IgD-negative memory B cell (primary cell): ENCODE measurements at regions not wholly inside any gene's neighbourhood (a gene's known extent, or its start where the extent isn't known, plus 50 kb on each side); places are given as distances from the start of the nearest gene placed in this dataset.
A peak's percentile ranks its signal among the peaks of the same experiment; 100 is the strongest.
"Not testable (repeated sequence)": the region's sequence is repeated elsewhere in the genome, so short reads cannot be mapped to it uniquely, and the experiment has no call there.

Source experiments
- H3K27ac Mint-ChIP-seq, 3 donors: one replicate each; pipeline ENCODE4 v1.8.0; 2020 to 2022; ENCODE audit warnings: mild to moderate bottlenecking in 3 of 3, mixed read lengths in 3 of 3, moderate library complexity in 1 of 3
- H3K27me3 Mint-ChIP-seq: one replicate; pipeline ENCODE4 v1.8.0; 2021; ENCODE audit warnings: mixed read lengths
- H3K36me3 Mint-ChIP-seq: one replicate; pipeline ENCODE4 v1.8.0; 2020; ENCODE audit warnings: mild to moderate bottlenecking, mixed read lengths
- H3K4me1 Mint-ChIP-seq, 3 donors: one replicate each; pipeline ENCODE4 v1.8.0; 2020 to 2022; ENCODE audit warnings: mixed read lengths in 3 of 3, mild to moderate bottlenecking in 1 of 3
- H3K4me3 Mint-ChIP-seq, 4 donors: one replicate each; pipeline ENCODE4 v1.8.0; 2020 to 2022; ENCODE audit warnings: mild to moderate bottlenecking in 4 of 4, mixed read lengths in 4 of 4, moderate library complexity in 3 of 4
- H3K9me3 Mint-ChIP-seq, 3 donors: one replicate each; pipeline ENCODE4 v1.8.0; 2020 to 2021; ENCODE audit warnings: mixed read lengths in 3 of 3, mild to moderate bottlenecking in 1 of 3

DNA sequence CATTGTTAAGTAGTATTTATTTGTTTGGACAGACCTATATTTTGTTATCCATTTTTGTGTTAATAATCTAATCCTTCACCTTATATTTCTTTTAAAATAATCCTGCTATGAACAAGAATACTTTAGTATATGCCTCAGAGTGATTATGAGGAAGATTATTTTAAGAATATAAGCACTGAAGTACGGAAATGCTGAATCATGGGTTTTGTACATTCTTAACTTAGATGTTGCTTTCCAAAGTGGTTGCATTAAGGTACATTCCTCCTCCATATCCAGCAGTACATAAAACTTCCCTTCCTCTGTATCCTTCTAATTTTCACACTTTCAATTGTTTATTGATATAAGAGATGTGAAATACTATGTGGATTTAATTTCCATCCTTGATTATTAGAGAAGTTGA is 491.4 kb upstream of the GRID2 start:
- Mint-ChIP-seq H3K4me1 (no peaks in the 10 kb centered on the region), H3K4me3 (no peak overlapping the region), H3K9me3 (peaks cover 0 to 4% (median 3%) of the 10 kb centered on the region in 3 donors), H3K27me3 (no peaks in the 10 kb centered on the region), H3K27ac (no peak overlapping the region), H3K36me3 (no peaks in the 10 kb centered on the region)

DNA sequence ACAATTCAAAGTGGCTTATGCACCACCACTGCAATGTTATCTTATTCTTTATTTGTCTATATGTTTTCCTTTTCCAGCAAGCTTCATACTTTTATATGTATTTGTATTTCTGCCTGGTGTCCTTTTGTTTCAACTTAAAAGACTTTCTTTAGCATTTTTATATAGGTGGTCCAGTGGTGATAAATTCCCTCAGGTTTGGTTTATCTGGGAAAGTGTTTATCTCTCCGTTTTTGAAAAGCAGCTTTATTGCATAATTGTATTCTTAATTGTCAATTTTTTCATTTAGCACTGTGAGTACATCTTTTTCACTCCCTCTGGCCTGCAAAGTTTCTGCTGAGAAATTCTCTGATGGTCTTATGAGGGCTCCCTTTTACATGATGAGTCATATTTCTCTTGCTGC is 479.0 kb upstream of the GRID2 start:
- Mint-ChIP-seq H3K36me3 (no peaks in the 10 kb centered on the region), H3K27ac (no peak overlapping the region), H3K27me3 (no peaks in the 10 kb centered on the region), H3K4me1 (no peaks in the 10 kb centered on the region), H3K4me3 (no peak overlapping the region), H3K9me3 (peaks cover 3 to 21% (median 10%) of the 10 kb centered on the region in 3 donors)

DNA sequence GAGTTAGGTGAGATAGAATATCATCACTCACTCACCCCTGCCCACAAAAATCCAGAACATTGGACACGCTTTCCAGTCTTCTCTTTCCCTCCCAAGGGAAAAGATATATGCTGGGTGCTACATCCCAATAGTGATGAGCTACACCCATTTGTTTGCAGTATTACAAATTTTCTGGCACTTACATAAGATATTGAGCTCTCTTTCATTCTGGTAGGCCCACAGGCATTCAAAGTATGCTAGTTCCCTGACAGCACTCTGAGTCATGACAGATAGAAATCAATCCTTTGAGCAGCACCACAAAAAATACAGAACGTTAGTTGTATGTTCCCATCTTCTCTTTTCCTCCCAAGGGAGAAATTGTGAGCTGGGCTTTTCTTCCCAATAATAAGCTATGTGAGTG is 477.6 kb upstream of the GRID2 start:
- H3K27ac Mint-ChIP-seq: no peak overlapping the region
- no peaks in the 10 kb centered on the region for H3K4me1 Mint-ChIP-seq
- H3K27me3 Mint-ChIP-seq: no peaks in the 10 kb centered on the region
- H3K9me3 Mint-ChIP-seq: peaks cover 3 to 22% (median 10%) of the 10 kb centered on the region in 3 donors
- H3K4me3 Mint-ChIP-seq: no peak overlapping the region
- H3K36me3 Mint-ChIP-seq: no peaks in the 10 kb centered on the region

DNA sequence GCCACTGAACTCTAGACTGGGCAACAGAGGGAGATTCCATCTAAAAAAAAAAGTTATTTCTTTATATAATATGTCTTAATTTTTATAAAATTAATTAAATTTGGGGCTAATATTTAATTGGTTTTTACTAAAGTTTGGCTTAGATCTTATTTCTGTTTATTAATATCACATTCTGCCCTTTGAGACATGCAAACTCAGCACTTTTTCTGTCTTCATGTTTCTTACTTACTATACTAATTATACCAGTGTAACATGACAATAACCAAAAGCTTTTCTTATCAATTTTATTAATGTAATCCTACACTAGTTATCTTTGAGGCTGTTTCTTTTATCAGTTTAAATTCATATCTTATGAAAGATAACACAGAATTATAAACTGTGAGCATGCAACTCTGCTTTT is 475.9 kb upstream of the GRID2 start:
- Mint-ChIP-seq H3K9me3 (peaks cover 5 to 29% (median 8%) of the 10 kb centered on the region in 3 donors), H3K27ac (no peak overlapping the region), H3K27me3 (no peaks in the 10 kb centered on the region), H3K4me1 (no peaks in the 10 kb centered on the region), H3K36me3 (no peaks in the 10 kb centered on the region), H3K4me3 (no peak overlapping the region)

DNA sequence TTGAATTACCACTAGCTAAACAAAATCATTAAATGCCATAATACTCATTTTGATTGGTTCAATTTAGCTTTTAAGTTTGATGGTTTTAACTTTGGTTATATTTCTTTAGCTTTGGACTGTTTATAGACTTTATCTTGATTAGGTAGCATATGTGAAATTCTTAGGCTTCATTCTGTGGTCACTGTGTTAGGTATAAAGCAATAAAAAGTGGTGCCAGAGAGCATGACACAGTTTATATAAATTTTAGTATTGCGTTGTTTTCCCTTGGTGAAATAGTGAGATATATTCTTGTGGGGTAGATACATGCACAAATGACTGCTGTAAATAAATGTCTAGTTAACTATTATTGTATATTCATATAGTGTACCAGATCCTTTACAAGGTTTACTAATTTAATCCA is 474.2 kb upstream of the GRID2 start:
- H3K9me3 Mint-ChIP-seq: peaks cover 5 to 25% (median 13%) of the 10 kb centered on the region in 3 donors
- H3K4me3 Mint-ChIP-seq: no peak overlapping the region
- H3K4me1 Mint-ChIP-seq: no peaks in the 10 kb centered on the region
- no peaks in the 10 kb centered on the region for H3K36me3 Mint-ChIP-seq
- no peaks in the 10 kb centered on the region for H3K27me3 Mint-ChIP-seq
- H3K27ac Mint-ChIP-seq: no peak overlapping the region

DNA sequence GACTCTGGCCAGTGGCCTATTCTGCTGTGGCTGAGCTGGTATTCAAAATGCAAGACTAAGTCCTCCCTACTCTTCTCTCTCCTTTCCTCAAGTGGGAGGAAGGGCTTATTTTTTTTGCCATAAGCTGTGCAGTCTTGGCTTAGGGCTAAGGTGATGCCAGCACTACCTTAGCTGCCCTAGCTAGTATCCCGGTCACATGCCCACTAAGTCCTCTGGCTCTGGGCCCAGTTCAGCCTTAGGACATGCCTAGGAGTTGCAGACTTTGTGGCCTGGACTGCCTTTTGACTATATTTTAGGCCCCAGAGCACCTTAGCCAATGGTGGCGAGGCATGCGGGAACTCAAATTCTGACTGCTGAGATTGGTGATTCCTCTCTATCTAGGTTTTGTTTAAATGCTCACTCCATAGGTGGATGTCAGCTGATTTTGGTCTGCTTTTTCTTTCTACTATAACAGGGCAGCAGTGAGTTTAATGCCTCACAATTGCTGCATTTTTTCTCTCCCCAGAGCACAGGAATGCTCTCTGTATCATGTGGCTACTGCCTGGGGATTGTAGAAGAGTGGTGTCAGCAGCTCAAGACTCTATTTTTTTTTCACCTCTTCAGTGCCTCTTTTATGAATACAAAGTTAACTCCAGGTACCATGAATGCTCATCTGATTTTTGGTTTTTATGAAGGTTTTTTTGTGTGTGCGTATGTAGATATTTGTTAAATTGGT is 472.9 kb upstream of the GRID2 start:
- Mint-ChIP-seq H3K4me3 (no peak overlapping the region), H3K27me3 (no peaks in the 10 kb centered on the region)

DNA sequence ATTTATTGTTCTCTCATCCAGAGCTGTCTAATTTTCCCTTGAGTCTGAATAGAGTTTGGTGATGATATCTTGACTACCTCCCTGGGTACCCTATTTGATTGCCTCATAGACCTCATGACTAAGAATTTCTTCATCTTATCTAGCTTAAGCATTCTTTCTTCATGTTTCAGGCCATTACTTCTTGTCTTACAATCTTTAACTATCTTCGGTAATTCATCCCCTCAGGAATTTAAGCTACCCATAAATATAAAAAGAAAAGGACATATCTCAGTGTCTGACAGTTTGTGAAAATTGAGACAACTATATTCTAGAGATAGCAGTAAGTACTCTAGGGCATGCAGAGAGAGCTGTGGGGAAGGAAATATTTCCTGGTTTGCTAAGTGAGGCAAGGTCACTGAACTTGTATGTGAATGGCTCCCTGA is 466.1 kb upstream of the GRID2 start:
- no peaks in the 10 kb centered on the region for H3K36me3 Mint-ChIP-seq
- no peaks in the 10 kb centered on the region for H3K4me1 Mint-ChIP-seq
- H3K27me3 Mint-ChIP-seq: no peaks in the 10 kb centered on the region
- peaks cover under 1 to 16% (median 8%) of the 10 kb centered on the region in 3 donors for H3K9me3 Mint-ChIP-seq
- no peak overlapping the region for H3K27ac Mint-ChIP-seq
- H3K4me3 Mint-ChIP-seq: no peak overlapping the region

More for the DNA sequence above, 472.9 kb upstream of the GRID2 start:
- Mint-ChIP-seq H3K36me3 (no peaks in the 10 kb centered on the region), H3K27ac (no peak overlapping the region), H3K4me1 (no peaks in the 10 kb centered on the region), H3K9me3 (peaks cover 5 to 22% (median 10%) of the 10 kb centered on the region in 3 donors)

DNA sequence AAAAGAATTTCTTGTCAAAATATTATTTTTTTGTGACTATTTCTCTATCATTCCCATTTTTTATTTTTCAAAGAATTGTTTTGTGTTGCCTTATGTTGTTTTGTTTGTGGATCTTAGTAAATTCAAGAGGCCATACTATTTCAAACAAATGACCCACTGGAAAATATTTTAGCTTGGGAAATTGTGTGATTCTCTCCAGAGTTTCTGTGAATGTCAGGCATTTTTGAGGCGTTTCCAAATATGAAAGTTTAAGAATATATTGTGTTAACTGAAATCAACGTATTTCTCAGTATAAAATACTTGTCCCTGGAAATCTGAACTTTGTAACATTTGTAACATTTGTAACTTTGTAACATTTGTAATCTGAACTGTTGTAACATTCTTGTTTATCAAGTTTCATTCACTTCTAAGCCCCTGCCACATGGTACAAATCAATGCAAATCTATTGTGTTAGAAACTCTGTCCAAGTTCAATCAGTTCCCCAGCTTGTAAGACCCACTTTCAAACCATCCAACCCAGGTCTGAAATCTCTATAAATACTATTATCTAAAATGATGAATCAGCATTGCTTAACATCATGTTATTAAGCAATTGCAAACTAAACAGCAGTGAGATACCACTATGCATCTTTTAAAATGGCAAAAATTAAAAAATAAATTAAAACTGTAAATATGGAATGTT is 465.4 kb upstream of the GRID2 start:
- H3K4me3 Mint-ChIP-seq: no peak overlapping the region

DNA sequence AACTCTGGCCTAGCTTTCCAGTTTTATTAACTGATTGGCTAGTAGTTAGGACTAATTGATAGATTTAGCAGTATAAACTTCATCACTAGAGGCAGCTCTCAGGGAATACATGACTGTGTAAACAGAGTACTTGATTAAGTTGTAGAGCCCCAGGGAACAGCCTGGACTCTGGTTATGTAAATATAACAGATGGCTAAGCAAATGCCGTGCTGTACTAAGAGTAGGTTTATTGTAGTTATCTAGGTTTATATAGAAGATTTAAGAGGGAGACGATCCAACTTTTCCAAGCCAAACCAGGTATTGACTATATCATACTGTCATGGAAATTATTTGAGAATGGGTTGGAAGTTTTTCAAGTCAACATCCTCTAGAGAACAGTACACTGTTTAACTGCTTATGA is 463.4 kb upstream of the GRID2 start:
- Mint-ChIP-seq H3K36me3 (no peaks in the 10 kb centered on the region), H3K9me3 (peaks cover 0 to 5% (median 3%) of the 10 kb centered on the region in 3 donors), H3K4me1 (no peaks in the 10 kb centered on the region), H3K27ac (no peak overlapping the region), H3K27me3 (no peaks in the 10 kb centered on the region), H3K4me3 (no peak overlapping the region)

More for the DNA sequence above, 465.4 kb upstream of the GRID2 start:
- Mint-ChIP-seq H3K4me1 (no peaks in the 10 kb centered on the region), H3K9me3 (peaks cover 0 to 11% (median 8%) of the 10 kb centered on the region in 3 donors), H3K27ac (no peak overlapping the region), H3K27me3 (no peaks in the 10 kb centered on the region), H3K36me3 (no peaks in the 10 kb centered on the region)

DNA sequence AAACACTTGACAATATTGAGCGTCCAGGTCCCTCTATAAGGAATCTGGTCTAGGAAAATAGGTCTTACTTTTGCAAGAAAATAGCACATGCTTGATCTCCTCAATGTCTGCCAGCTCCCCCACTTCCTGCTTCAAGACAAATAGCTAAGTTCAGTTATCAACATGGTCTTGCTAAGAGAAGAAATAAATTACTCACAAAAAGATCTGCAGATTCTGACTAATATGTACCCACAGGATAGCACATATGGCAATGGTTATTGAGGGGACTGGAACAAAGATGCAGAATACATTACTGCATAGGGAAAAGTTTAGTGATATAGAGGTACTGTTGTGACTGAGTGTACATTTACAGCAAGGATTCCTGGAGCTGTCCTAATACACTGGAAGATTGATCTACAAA is 457.5 kb upstream of the GRID2 start:
- H3K4me1 Mint-ChIP-seq: no peaks in the 10 kb centered on the region
- no peak overlapping the region for H3K27ac Mint-ChIP-seq
- H3K4me3 Mint-ChIP-seq: no peak overlapping the region
- H3K36me3 Mint-ChIP-seq: no peaks in the 10 kb centered on the region
- H3K27me3 Mint-ChIP-seq: no peaks in the 10 kb centered on the region
- H3K9me3 Mint-ChIP-seq: peaks cover 0 to 14% (median 4%) of the 10 kb centered on the region in 3 donors

DNA sequence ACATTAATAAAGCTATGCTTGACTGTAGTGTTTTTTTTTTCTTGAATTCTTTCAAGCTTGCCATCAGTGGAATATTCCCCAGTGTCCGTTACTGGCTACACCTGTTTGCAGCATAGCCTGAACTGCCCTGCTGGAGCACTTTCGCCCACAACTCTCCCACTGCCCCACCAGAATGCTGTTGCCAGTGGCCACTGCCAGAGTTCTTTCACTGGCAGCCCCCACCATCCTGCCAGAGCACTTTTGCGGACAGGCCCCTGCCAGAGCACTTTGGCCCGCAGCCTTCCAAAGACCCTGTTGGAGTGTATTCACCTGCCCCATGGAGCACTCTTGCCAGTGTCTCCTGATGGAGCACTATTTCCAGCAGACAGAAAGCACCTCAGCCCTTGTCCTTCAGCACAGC is 452.3 kb upstream of the GRID2 start:
- H3K27me3 Mint-ChIP-seq: no peaks in the 10 kb centered on the region
- H3K4me3 Mint-ChIP-seq: peak overlapping the region in 1 of 4 donors; percentile 17
- H3K27ac Mint-ChIP-seq: no peak overlapping the region
- no peaks in the 10 kb centered on the region for H3K36me3 Mint-ChIP-seq
- H3K9me3 Mint-ChIP-seq: peaks cover 4 to 11% (median 7%) of the 10 kb centered on the region in 3 donors
- no peaks in the 10 kb centered on the region for H3K4me1 Mint-ChIP-seq

DNA sequence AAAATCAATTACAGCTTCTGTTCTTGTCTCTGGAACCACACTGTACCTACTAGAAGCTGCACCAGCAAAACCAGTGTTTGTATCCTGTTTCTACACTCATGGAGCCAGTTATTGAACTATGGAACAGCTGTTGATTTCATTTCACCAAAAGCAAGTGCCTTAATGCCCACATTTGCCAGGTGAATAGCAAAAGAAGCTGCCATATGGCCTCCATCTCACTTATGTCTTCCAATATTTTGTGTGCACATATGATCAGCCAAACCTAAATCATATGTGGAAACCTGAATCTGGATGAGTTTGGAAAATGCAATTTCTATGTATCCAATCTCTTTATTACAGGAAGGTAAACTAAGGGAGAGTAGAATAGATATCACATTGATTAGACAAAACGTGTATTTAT is 415.8 kb upstream of the GRID2 start:
- Mint-ChIP-seq H3K4me1 (no peaks in the 10 kb centered on the region), H3K9me3 (peaks cover 0 to 4% (median 2%) of the 10 kb centered on the region in 3 donors), H3K27me3 (no peaks in the 10 kb centered on the region), H3K4me3 (no peak overlapping the region), H3K36me3 (no peaks in the 10 kb centered on the region), H3K27ac (no peak overlapping the region)

DNA sequence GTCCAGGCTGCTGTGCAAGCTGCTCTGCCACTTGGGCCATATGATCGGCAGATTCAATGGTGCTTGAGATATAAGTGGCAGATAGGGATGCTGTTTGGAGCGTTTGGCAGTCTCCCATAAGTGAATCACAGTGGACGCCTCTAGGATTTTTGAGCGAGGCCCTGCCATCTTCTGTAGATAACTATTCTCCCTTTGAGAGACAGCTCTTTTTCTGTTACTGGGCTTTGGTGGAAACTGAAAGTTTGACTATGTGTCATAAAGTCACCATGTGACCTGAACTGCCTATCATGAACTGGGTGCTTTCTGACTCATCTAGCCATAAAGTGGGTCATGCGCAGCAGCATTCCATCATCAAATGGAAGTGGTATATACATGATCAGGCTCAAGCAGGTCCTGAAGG is 412.5 kb upstream of the GRID2 start:
- H3K4me3 Mint-ChIP-seq, H3K4me1 Mint-ChIP-seq, H3K27ac Mint-ChIP-seq, H3K36me3 Mint-ChIP-seq, H3K27me3 Mint-ChIP-seq: not testable (repeated sequence)
- H3K9me3 Mint-ChIP-seq: peaks cover 0 to 11% (median 2%) of the 10 kb centered on the region in 3 donors

DNA sequence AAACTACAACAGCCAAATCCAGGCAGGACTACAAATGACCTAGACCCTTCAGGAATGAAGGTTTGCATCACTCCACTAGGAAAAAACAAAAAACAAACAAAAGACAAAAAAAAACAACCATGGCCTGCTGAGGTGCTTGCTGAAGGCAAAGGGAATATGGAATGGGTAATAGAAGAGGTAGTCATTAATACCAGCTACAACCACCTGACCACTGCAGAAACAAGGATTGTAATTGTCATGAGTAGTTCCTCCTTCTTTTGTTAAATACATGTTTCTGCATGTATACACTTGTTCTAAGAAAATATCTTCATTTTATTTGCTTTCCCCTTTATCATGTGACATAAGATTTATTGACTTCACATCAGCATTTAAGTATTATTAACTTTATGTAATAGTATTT is 409.8 kb upstream of the GRID2 start:
- H3K27ac Mint-ChIP-seq: no peak overlapping the region
- no peak overlapping the region for H3K4me3 Mint-ChIP-seq
- peaks cover 0 to 11% (median 0%) of the 10 kb centered on the region in 3 donors for H3K9me3 Mint-ChIP-seq
- H3K4me1 Mint-ChIP-seq: no peaks in the 10 kb centered on the region
- no peaks in the 10 kb centered on the region for H3K27me3 Mint-ChIP-seq
- no peaks in the 10 kb centered on the region for H3K36me3 Mint-ChIP-seq

DNA sequence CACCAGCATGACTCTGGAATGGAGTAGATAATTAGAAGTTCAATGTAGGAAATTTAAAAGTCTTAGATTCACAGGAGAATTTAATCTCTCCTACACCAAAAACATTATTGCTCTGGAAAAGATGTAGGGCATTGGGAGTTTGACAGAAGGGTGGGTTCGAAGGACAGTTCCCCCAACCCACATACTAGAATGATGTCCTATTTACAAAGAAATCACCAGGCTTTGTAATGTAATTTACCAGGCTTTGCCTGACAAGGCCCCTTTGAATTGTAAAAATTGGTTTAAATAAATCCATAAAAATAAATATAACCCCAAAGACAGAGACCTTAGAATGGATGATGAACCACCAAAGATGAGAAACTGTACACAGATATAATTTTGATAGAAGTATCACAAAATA is 399.2 kb upstream of the GRID2 start:
- H3K36me3 Mint-ChIP-seq: no peaks in the 10 kb centered on the region
- H3K9me3 Mint-ChIP-seq: peaks cover 0 to 2% (median 0%) of the 10 kb centered on the region in 3 donors
- H3K27me3 Mint-ChIP-seq: no peaks in the 10 kb centered on the region
- no peak overlapping the region for H3K27ac Mint-ChIP-seq
- H3K4me1 Mint-ChIP-seq: no peaks in the 10 kb centered on the region
- H3K4me3 Mint-ChIP-seq: no peak overlapping the region

DNA sequence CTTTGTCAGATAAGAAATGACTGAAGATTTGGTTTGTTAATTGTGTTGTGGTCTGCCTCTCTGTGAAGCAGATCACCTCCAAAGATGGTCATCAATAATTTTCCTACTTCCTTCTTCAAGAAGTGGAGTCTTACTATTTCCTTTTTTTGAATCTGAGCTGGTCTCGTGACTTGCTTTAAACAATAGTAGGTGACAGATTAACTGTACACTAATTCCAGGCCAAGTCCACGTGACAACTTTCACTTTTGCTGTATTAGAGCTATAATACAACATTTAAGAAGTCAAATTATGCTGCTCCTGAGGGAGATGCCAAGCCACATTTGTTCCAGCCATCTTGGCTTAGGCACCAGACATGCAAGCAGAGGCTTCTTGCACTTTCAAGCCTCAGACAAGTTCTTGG is 393.8 kb upstream of the GRID2 start:
- H3K9me3 Mint-ChIP-seq: no peaks in the 10 kb centered on the region
- no peak overlapping the region for H3K4me3 Mint-ChIP-seq
- H3K27ac Mint-ChIP-seq: no peak overlapping the region
- H3K4me1 Mint-ChIP-seq: no peaks in the 10 kb centered on the region
- H3K36me3 Mint-ChIP-seq: no peaks in the 10 kb centered on the region
- H3K27me3 Mint-ChIP-seq: no peaks in the 10 kb centered on the region
